IMR-90 (cell line): ENCODE measurements at regions not wholly inside any gene's neighbourhood (a gene's known extent, or its start where the extent isn't known, plus 50 kb on each side); places are given as distances from the start of the nearest gene placed in this dataset.

Experiments
- ATAC-seq: fragments of 200-7000 bp; cut with Tn5 transposase; 2 replicates; pipeline ENCODE4 v1.9.1; 2020; ENCODE audit warnings: low read depth, mild to moderate bottlenecking, moderate library complexity
- BruUV-seq: library from RNA; stranded (reverse); fragments of 400-500 nt; replicated peaks from 2 replicates; lab custom pipeline; 2021; lab: Mats Ljungman, UMichigan
- CTCF ChIA-PET: fragments of 300-600 bp; formaldehyde crosslinking; extraction: SDS; loops from one replicate; lab custom pipeline; 2021; ENCODE audit warnings: antibody characterized with exemption; lab: Yijun Ruan, JAX
- POLR2A ChIA-PET: fragments of 300-600 bp; sonication (Branson Sonifier 250); formaldehyde crosslinking; loops from one replicate; lab custom pipeline; 2022; ENCODE audit warnings: antibody characterized with exemption; ENCODE audit not compliant: unreplicated experiment; lab: Charles Lee
- DNase-seq: peaks from one replicate; pipeline ENCODE4 v3.0.0; 2013
- H2AFZ ChIP-seq: replicated peaks from 2 replicates; pipeline ENCODE3; 2013; ENCODE audit warnings: low read length, mild to moderate bottlenecking; ENCODE audit not compliant: poor library complexity
- H2AK5ac ChIP-seq: 2 replicates; pipeline ENCODE4 v1.6.1; 2013; ENCODE audit warnings: low read depth, low read length, inconsistent platforms
- H2AK9ac ChIP-seq: replicated peaks from 2 replicates; pipeline ENCODE3; 2013; ENCODE audit warnings: mild to moderate bottlenecking, low read depth, low read length, moderate library complexity; ENCODE audit not compliant: poor library complexity
- H2BK120ac ChIP-seq: 2 replicates; pipeline ENCODE4 v1.6.1; 2013; ENCODE audit warnings: low read depth, low read length, inconsistent platforms
- H2BK15ac ChIP-seq: 3 replicates; pipeline ENCODE4 v1.6.1; 2013; ENCODE audit warnings: low read depth, low read length, inconsistent platforms
- H2BK20ac ChIP-seq: 2 replicates; pipeline ENCODE4 v1.6.1; 2013; ENCODE audit warnings: low read depth, mild to moderate bottlenecking, inconsistent platforms, low read length, moderate library complexity
- H2BK5ac ChIP-seq: 2 replicates; pipeline ENCODE4 v1.6.1; 2013; ENCODE audit warnings: mild to moderate bottlenecking, low read depth, low read length, inconsistent platforms; ENCODE audit not compliant: poor library complexity, severe bottlenecking
- H3K14ac ChIP-seq: replicated peaks from 2 replicates; pipeline ENCODE4 v1.6.1; 2013; ENCODE audit warnings: low read depth, low read length, inconsistent platforms
- H3K18ac ChIP-seq: 2 replicates; pipeline ENCODE4 v1.6.1; 2013; ENCODE audit warnings: low read depth, low read length, control low read depth
- H3K23ac ChIP-seq: 2 replicates; pipeline ENCODE4 v1.6.1; 2013; ENCODE audit warnings: low read depth, low read length, inconsistent platforms
- H3K27ac ChIP-seq: 2 replicates; pipeline ENCODE4 v1.5.1; 2013; ENCODE audit warnings: mild to moderate bottlenecking, control low read depth, low read length; ENCODE audit not compliant: insufficient read depth
- H3K27me3 ChIP-seq: 2 replicates; pipeline ENCODE4 v1.6.1; 2013; ENCODE audit warnings: low read length; ENCODE audit not compliant: control insufficient read depth, insufficient read depth
- H3K36me3 ChIP-seq: 2 replicates; pipeline ENCODE4 v1.6.1; 2013; ENCODE audit warnings: low read length, mixed read lengths; ENCODE audit not compliant: control insufficient read depth, insufficient read depth
- H3K4ac ChIP-seq: 2 replicates; pipeline ENCODE4 v1.6.1; 2013; ENCODE audit warnings: low read depth, low read length, inconsistent platforms
- H3K4me1 ChIP-seq: 2 replicates; pipeline ENCODE4 v1.6.1; 2013; ENCODE audit warnings: low read length, mixed read lengths; ENCODE audit not compliant: control insufficient read depth, insufficient read depth
- H3K4me2 ChIP-seq: 2 replicates; pipeline ENCODE4 v1.6.1; 2013; ENCODE audit warnings: low read depth, mild to moderate bottlenecking, control low read depth, low read length, moderate library complexity
- H3K4me3 ChIP-seq: 2 replicates; pipeline ENCODE4 v1.5.1; 2013; ENCODE audit warnings: low read depth, mild to moderate bottlenecking, control low read depth, low read length, moderate library complexity; ENCODE audit not compliant: insufficient read depth
- H3K56ac ChIP-seq: 2 replicates; pipeline ENCODE4 v1.6.1; 2013; ENCODE audit warnings: low read length, inconsistent platforms; ENCODE audit not compliant: insufficient read depth; ENCODE audit errors: extremely low read depth
- H3K79me1 ChIP-seq, 2 experiments: 2 replicates each; pipeline ENCODE4 v1.6.1; 2013; ENCODE audit warnings: low read length in 2 of 2, inconsistent platforms in 1 of 2, low read depth in 1 of 2
- H3K9ac ChIP-seq: 2 replicates; pipeline ENCODE4 v1.6.1; 2013; ENCODE audit warnings: low read depth, low read length, control low read depth
- H3K9me1 ChIP-seq: 2 replicates; pipeline ENCODE4 v1.6.1; 2013; ENCODE audit warnings: low read length, inconsistent platforms; ENCODE audit not compliant: insufficient read depth
- H3K9me3 ChIP-seq: 2 replicates; pipeline ENCODE4 v1.6.1; 2013; ENCODE audit warnings: low read length; ENCODE audit not compliant: control insufficient read depth, insufficient read depth
- H4K20me1 ChIP-seq: 2 replicates; pipeline ENCODE4 v1.6.1; 2013; ENCODE audit warnings: low read length, inconsistent platforms; ENCODE audit not compliant: insufficient read depth
- H4K5ac ChIP-seq: 2 replicates; pipeline ENCODE4 v1.6.1; 2013; ENCODE audit warnings: mild to moderate bottlenecking, low read depth, low read length, control low read depth
- H4K8ac ChIP-seq, 2 experiments: 2 replicates each; pipeline ENCODE4 v1.6.1; 2013; ENCODE audit warnings: low read depth in 2 of 2, low read length in 2 of 2, control low read depth in 1 of 2, inconsistent platforms in 1 of 2
- H4K91ac ChIP-seq: 2 replicates; pipeline ENCODE4 v1.6.1; 2013; ENCODE audit warnings: low read depth, low read length, inconsistent platforms; ENCODE audit not compliant: insufficient read depth
- BHLHE40 ChIP-seq: fragments of 150-350 bp; IDR thresholded peaks from 2 replicates; pipeline ENCODE4 v1.6.1; 2016; ENCODE audit warnings: mild to moderate bottlenecking, low read depth, low read length
- CEBPB ChIP-seq: IDR thresholded peaks from 2 replicates; pipeline ENCODE4 v1.6.1; 2012; ENCODE audit warnings: low read depth, low read length, improper control_type of control experiment
- CHD1 ChIP-seq: IDR thresholded peaks from 2 replicates; pipeline ENCODE4 v1.6.1; 2012; ENCODE audit warnings: low read depth, low read length, improper control_type of control experiment
- FOS ChIP-seq: fragments of 150-350 bp; IDR thresholded peaks from 2 replicates; pipeline ENCODE4 v1.6.1; 2016; ENCODE audit warnings: low read depth, low read length
- MAFK ChIP-seq: IDR thresholded peaks from 2 replicates; pipeline ENCODE4 v1.6.1; 2012; ENCODE audit warnings: low read depth, low read length, improper control_type of control experiment
- MAZ ChIP-seq: IDR thresholded peaks from 2 replicates; pipeline ENCODE4 v1.6.1; 2012; ENCODE audit warnings: low read depth, mild to moderate bottlenecking, low read length, improper control_type of control experiment, moderate library complexity, borderline replicate concordance
- MXI1 ChIP-seq: IDR thresholded peaks from 2 replicates; pipeline ENCODE4 v1.6.1; 2012; ENCODE audit warnings: low read depth, mild to moderate bottlenecking, low read length, moderate library complexity, borderline replicate concordance
- NFE2L2 ChIP-seq: fragments of 150-350 bp; IDR thresholded peaks from 2 replicates; pipeline ENCODE4 v1.6.1; 2016; ENCODE audit warnings: low read depth, mild to moderate bottlenecking, low read length
- POLR2A ChIP-seq: IDR thresholded peaks from 2 replicates; pipeline ENCODE4 v1.6.1; 2012; ENCODE audit warnings: mild to moderate bottlenecking, low read depth, low read length
- RAD21 ChIP-seq: IDR thresholded peaks from 2 replicates; pipeline ENCODE4 v1.6.1; 2012; ENCODE audit warnings: low read length, improper control_type of control experiment
- RCOR1 ChIP-seq: IDR thresholded peaks from 2 replicates; pipeline ENCODE4 v1.6.1; 2012; ENCODE audit warnings: mild to moderate bottlenecking, low read length, improper control_type of control experiment; ENCODE audit not compliant: insufficient replicate concordance
- RFX5 ChIP-seq: IDR thresholded peaks from 2 replicates; pipeline ENCODE4 v1.8.0; 2012; ENCODE audit warnings: low read depth, mild to moderate bottlenecking, low read length, moderate library complexity
- SMC3 ChIP-seq: fragments of 150-350 bp; IDR thresholded peaks from 2 replicates; pipeline ENCODE4 v1.6.1; 2016; ENCODE audit warnings: low read depth, mild to moderate bottlenecking, antibody characterized with exemption, low read length, moderate library complexity
- WGBS, 2 experiments: methylation state at CpG; one replicate each; pipeline versions ENCODE4 v1.1.5 to v1.1.7; 2013; ENCODE audit warnings: missing lambda C conversion rate in 2 of 2; ENCODE audit not compliant: insufficient read length in 1 of 2; ENCODE audit errors: extremely low coverage in 2 of 2; 5-methylcytosine and 5-hydroxymethylcytosine counted together
- dilution Hi-C: fragments of 300-500 bp; cut with HindIII; formaldehyde crosslinking; loops from one replicate; pipeline ENCODE4 v1.14.3; 2018; ENCODE audit warnings: low sequenced_read_pairs; ENCODE audit not compliant: unreplicated experiment
- in situ Hi-C: fragments of 300-500 bp; cut with MboI; formaldehyde crosslinking; loops from 3 replicates; pipeline ENCODE4 v1.14.3; 2019; ENCODE audit warnings: low sequenced_read_pairs, inconsistent platforms, mixed read lengths
- intact Hi-C: fragments of 100-400 bp; cut with micrococcal nuclease; formaldehyde crosslinking; loops from 2 replicates; pipeline ENCODE4 v1.10.0; 2022
- TF ChIP-seq, protein P1 (sequence below): fragments of 150-350 bp; IDR thresholded peaks from 2 replicates; pipeline ENCODE4 v1.6.1; 2017; ENCODE audit warnings: mild to moderate bottlenecking, antibody characterized with exemption, low read length, low read depth
- TF ChIP-seq, protein P2 (sequence below): fragments of 150-350 bp; IDR thresholded peaks from 2 replicates; pipeline ENCODE4 v1.6.1; 2016; ENCODE audit warnings: low read depth, mild to moderate bottlenecking, low read length, moderate library complexity, borderline replicate concordance
- TF ChIP-seq, protein P3 (sequence below): conservative IDR thresholded peaks from 2 replicates; pipeline ENCODE4 v1.5.1; 2012; ENCODE audit warnings: mild to moderate bottlenecking, low read depth, low read length, improper control_type of control experiment

DNA sequence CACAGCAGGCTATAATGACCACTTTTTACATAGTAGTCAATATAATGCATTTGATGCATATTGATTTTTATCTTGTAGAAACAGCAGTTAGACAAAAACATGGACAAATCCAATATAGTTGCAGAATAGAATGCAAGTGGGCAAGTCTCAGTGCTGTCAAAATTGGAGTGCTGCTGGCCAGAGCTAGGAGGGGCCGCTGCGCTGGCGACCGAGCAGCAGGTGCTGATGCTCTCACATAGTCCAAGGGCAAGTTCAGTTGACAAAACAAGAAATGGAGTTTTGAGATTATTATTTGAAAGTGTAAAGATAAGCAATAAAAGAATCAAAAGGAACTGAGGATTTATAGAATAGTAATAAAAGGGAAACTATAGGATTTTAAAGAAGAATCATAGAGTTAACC lies 60.6 kb upstream of the CDK20 start:
- in situ Hi-C loops, result loop anchor here (25.0 kb wide), 1 partner anchor 348 kb away; no protein-coding TSS in a partner anchor
- ChIA-PET CTCF (no interaction called here), POLR2A (no interaction called here)
- H2AK5ac ChIP-seq, result no peak overlapping the region
- no peak overlapping the region for H2BK15ac ChIP-seq
- TF ChIP-seq CHD1 (no peak), CEBPB (no peak), SMC3 (no peak), NFE2L2 (no peak), POLR2A (no peak), MAZ (no peak), BHLHE40 (no peak), FOS (no peak), RCOR1 (no peak), MAFK (no peak), MXI1 (no peak), RFX5 (no peak), RAD21 (no peak)
- TF ChIP-seq, protein P1, sequence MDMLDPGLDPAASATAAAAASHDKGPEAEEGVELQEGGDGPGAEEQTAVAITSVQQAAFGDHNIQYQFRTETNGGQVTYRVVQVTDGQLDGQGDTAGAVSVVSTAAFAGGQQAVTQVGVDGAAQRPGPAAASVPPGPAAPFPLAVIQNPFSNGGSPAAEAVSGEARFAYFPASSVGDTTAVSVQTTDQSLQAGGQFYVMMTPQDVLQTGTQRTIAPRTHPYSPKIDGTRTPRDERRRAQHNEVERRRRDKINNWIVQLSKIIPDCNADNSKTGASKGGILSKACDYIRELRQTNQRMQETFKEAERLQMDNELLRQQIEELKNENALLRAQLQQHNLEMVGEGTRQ, result no peak
- TF ChIP-seq, protein P2, sequence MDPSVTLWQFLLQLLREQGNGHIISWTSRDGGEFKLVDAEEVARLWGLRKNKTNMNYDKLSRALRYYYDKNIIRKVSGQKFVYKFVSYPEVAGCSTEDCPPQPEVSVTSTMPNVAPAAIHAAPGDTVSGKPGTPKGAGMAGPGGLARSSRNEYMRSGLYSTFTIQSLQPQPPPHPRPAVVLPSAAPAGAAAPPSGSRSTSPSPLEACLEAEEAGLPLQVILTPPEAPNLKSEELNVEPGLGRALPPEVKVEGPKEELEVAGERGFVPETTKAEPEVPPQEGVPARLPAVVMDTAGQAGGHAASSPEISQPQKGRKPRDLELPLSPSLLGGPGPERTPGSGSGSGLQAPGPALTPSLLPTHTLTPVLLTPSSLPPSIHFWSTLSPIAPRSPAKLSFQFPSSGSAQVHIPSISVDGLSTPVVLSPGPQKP, result no peak
- TF ChIP-seq, protein P3, sequence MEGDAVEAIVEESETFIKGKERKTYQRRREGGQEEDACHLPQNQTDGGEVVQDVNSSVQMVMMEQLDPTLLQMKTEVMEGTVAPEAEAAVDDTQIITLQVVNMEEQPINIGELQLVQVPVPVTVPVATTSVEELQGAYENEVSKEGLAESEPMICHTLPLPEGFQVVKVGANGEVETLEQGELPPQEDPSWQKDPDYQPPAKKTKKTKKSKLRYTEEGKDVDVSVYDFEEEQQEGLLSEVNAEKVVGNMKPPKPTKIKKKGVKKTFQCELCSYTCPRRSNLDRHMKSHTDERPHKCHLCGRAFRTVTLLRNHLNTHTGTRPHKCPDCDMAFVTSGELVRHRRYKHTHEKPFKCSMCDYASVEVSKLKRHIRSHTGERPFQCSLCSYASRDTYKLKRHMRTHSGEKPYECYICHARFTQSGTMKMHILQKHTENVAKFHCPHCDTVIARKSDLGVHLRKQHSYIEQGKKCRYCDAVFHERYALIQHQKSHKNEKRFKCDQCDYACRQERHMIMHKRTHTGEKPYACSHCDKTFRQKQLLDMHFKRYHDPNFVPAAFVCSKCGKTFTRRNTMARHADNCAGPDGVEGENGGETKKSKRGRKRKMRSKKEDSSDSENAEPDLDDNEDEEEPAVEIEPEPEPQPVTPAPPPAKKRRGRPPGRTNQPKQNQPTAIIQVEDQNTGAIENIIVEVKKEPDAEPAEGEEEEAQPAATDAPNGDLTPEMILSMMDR, result no peak
- H2AK9ac ChIP-seq, result no peak overlapping the region
- BruUV-seq, result no TSS peak
- no peak overlapping the region for H4K5ac ChIP-seq
- ATAC-seq (no peak), DNase-seq (no peak)
- H3K9me3 ChIP-seq, result peaks cover 11% of the 10 kb centered on the region
- no peak overlapping the region for H2BK5ac ChIP-seq
- H3K4me3 ChIP-seq, result no peak overlapping the region
- H3K36me3 ChIP-seq, result no peaks in the 10 kb centered on the region
- H3K9me1 ChIP-seq, result no peaks in the 10 kb centered on the region
- H3K23ac ChIP-seq, result no peak overlapping the region
- H3K27ac ChIP-seq, result no peak overlapping the region
- 67% methylated on average over 3 of the region's 4 CpGs; no CpG with 5 or more reads in 1 of the 2 experiments for WGBS, 2 experiments
- H4K91ac ChIP-seq, result no peak overlapping the region
- no peak overlapping the region for H2BK20ac ChIP-seq
- H3K56ac ChIP-seq, result no peak overlapping the region
- H3K27me3 ChIP-seq, result no peaks in the 10 kb centered on the region
- no peaks in the 10 kb centered on the region for H4K20me1 ChIP-seq
- H3K4me1 ChIP-seq, result no peaks in the 10 kb centered on the region
- intact Hi-C loops, result no loop called here
- no peak overlapping the region for H3K18ac ChIP-seq
- H3K79me1 ChIP-seq, result no peaks in the 10 kb centered on the region
- no peak overlapping the region for H2AFZ ChIP-seq
- no peak overlapping the region for H2BK120ac ChIP-seq
- dilution Hi-C loops, result no loop called here
- H3K4me2 ChIP-seq, result no peak overlapping the region
- no peak overlapping the region for H3K14ac ChIP-seq
- H3K9ac ChIP-seq, result no peak overlapping the region
- H4K8ac ChIP-seq, result no peak overlapping the region
- H3K4ac ChIP-seq, result no peak overlapping the region
